Liver (tissue), 8 donors: ENCODE measurements at regions not wholly inside any gene's neighbourhood (a gene's known extent, or its start where the extent isn't known, plus 50 kb on each side); places are given as distances from the start of the nearest gene placed in this dataset.

Source experiments
- DNase-seq: peaks from one replicate; pipeline ENCODE4 v3.0.0-alpha.2; 2017; ENCODE audit warnings: low spot score
- H3K27ac ChIP-seq, 2 donors: one replicate each; pipeline ENCODE4 v1.7.0; 2013; ENCODE audit warnings: inconsistent platforms in 2 of 2, low read length in 2 of 2, control low read depth in 1 of 2, low read depth in 1 of 2, mild to moderate bottlenecking in 1 of 2
- H3K27me3 ChIP-seq, 4 donors: one replicate each; pipeline versions ENCODE4 v1.6.1 to v1.7.0; 2013; ENCODE audit warnings: low read length in 3 of 4, inconsistent platforms in 1 of 4, mild to moderate bottlenecking in 1 of 4, moderate library complexity in 1 of 4; ENCODE audit not compliant: control insufficient read depth in 4 of 4, insufficient read depth in 4 of 4
- H3K36me3 ChIP-seq, 4 donors: one replicate each; pipeline versions ENCODE4 v1.6.1 to v1.7.0; 2013; ENCODE audit warnings: low read length in 3 of 4, mild to moderate bottlenecking in 3 of 4, low read depth in 1 of 4, moderate library complexity in 1 of 4; ENCODE audit not compliant: control insufficient read depth in 4 of 4, insufficient read depth in 3 of 4
- H3K4me1 ChIP-seq, 4 donors: one replicate each; pipeline versions ENCODE4 v1.6.1 to v1.7.0; 2013; ENCODE audit warnings: low read length in 3 of 4, mild to moderate bottlenecking in 3 of 4, moderate library complexity in 1 of 4; ENCODE audit not compliant: control insufficient read depth in 4 of 4, insufficient read depth in 4 of 4
- H3K4me3 ChIP-seq, 3 donors: one replicate each; pipeline versions ENCODE4 v1.6.1 to v1.7.0; 2013; ENCODE audit warnings: low read length in 3 of 3, control low read depth in 1 of 3, low read depth in 1 of 3, mild to moderate bottlenecking in 1 of 3
- H3K9ac ChIP-seq, 2 donors: one replicate each; pipeline ENCODE4 v1.7.0; 2013; ENCODE audit warnings: low read length in 2 of 2, mild to moderate bottlenecking in 2 of 2, moderate library complexity in 2 of 2, control low read depth in 1 of 2, low read depth in 1 of 2
- H3K9me3 ChIP-seq, 4 donors: one replicate each; pipeline versions ENCODE4 v1.6.1 to v1.7.0; 2013; ENCODE audit warnings: low read length in 3 of 4; ENCODE audit not compliant: control insufficient read depth in 4 of 4
- EGR1 ChIP-seq, 2 donors: IDR thresholded peaks; 2 replicates each; pipeline ENCODE4 v1.6.1; 2016 to 2018; ENCODE audit warnings: antibody characterized with exemption in 2 of 2, low read depth in 2 of 2
- FOXA1 ChIP-seq: IDR thresholded peaks from 2 replicates; pipeline ENCODE4 v1.6.1; 2016; ENCODE audit warnings: antibody characterized with exemption
- FOXA2 ChIP-seq: IDR thresholded peaks from 2 replicates; pipeline ENCODE4 v1.6.1; 2016; ENCODE audit warnings: antibody characterized with exemption
- GABPA ChIP-seq, 2 donors: IDR thresholded peaks in 1 of 2; conservative IDR thresholded peaks in 1 of 2; 2 replicates each; pipeline ENCODE4 v1.6.1; 2016; ENCODE audit warnings: antibody characterized with exemption in 2 of 2, mild to moderate bottlenecking in 1 of 2, moderate library complexity in 1 of 2
- HNF4A ChIP-seq, 2 donors: conservative IDR thresholded peaks; 2 replicates each; pipeline ENCODE4 v1.6.1; 2016; ENCODE audit warnings: antibody characterized with exemption in 2 of 2, mild to moderate bottlenecking in 2 of 2
- JUND ChIP-seq, 2 donors: IDR thresholded peaks; 2 replicates each; pipeline ENCODE4 v1.6.1; 2016; ENCODE audit warnings: antibody characterized with exemption in 2 of 2
- NR2F2 ChIP-seq: IDR thresholded peaks from 2 replicates; pipeline ENCODE4 v1.6.1; 2016; ENCODE audit warnings: antibody characterized with exemption
- RAD21 ChIP-seq, 2 donors: IDR thresholded peaks; 2 replicates each; pipeline ENCODE4 v1.6.1; 2016; ENCODE audit warnings: antibody characterized with exemption in 2 of 2, mild to moderate bottlenecking in 2 of 2
- RXRA ChIP-seq, 2 donors: IDR thresholded peaks; 2 replicates each; pipeline ENCODE4 v1.6.1; 2017 to 2018; ENCODE audit warnings: antibody characterized with exemption in 2 of 2, mild to moderate bottlenecking in 1 of 2
- SP1 ChIP-seq: IDR thresholded peaks from 2 replicates; pipeline ENCODE4 v1.6.1; 2018; ENCODE audit warnings: antibody characterized with exemption, mild to moderate bottlenecking
- YY1 ChIP-seq: IDR thresholded peaks from 2 replicates; pipeline ENCODE4 v1.6.1; 2016; ENCODE audit warnings: antibody characterized with exemption, mild to moderate bottlenecking
- ZBTB33 ChIP-seq: IDR thresholded peaks from 2 replicates; pipeline ENCODE4 v1.6.1; 2016; ENCODE audit warnings: antibody characterized with exemption
- WGBS: extraction: QIAGEN DNeasy Blood & Tissue Kit; methylation state at CpG from one replicate; pipeline ENCODE4 v1.1.7; 2013; 5-methylcytosine and 5-hydroxymethylcytosine counted together
- TF ChIP-seq, protein P1 (sequence below): IDR thresholded peaks from 2 replicates; pipeline ENCODE4 v1.6.1; 2016; ENCODE audit warnings: antibody characterized with exemption
- TF ChIP-seq, protein P2 (sequence below): fragments of 150-350 bp; IDR thresholded peaks from 2 replicates; pipeline ENCODE4 v1.5.1; 2017; ENCODE audit warnings: improper control_type of control experiment, low read depth, low read length; ENCODE audit not compliant: missing input control
- TF ChIP-seq, protein P3 (sequence below): IDR thresholded peaks from 2 replicates; pipeline ENCODE4 v1.6.1; 2016; ENCODE audit warnings: antibody characterized with exemption
- donor health status: healthy.
- donor health status: healthy.
- donor health status: healthy.
- donor health status: healthy.
- donor health status: healthy.

DNA sequence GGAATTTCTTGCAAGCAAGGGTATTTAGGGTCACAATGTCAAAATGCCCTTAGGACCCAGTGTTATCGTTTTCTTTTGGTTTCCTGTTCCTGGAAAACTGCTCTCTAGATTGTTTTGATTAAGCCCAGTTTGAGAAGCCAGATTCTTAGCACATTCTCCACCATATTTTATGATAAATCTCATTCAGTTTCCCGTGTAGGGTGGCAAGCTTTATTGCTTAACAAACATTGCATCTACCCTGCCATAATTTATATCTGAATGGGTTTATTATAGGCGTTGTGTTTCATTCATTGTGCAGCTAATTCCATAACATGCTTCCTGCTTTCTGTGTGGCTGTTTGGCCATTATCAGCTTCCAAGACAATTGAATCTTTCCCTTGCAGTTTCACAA lies 389.1 kb upstream of the DYNLRB2 start:
- no peaks in the 10 kb centered on the region for H3K9me3 ChIP-seq
- TF ChIP-seq SP1, result no peak
- TF ChIP-seq HNF4A (conservative IDR thresholded peaks at IDR 0.05), result no peak
- peak; percentile 90 for TF ChIP-seq NR2F2
- no peak for TF ChIP-seq ZBTB33
- H3K36me3 ChIP-seq, result no peaks in the 10 kb centered on the region
- no peaks in the 10 kb centered on the region for H3K27me3 ChIP-seq
- no peak overlapping the region for H3K9ac ChIP-seq
- 46% methylated on average over 3 of the region's 3 CpGs for WGBS
- no peak for DNase-seq
- H3K27ac ChIP-seq, result no peak overlapping the region
- H3K4me3 ChIP-seq, result no peak overlapping the region
- no peaks in the 10 kb centered on the region for H3K4me1 ChIP-seq

- no peak overlapping the region for H3K27ac ChIP-seq
- no peaks in the 10 kb centered on the region for H3K9me3 ChIP-seq
- no peak overlapping the region for H3K9ac ChIP-seq
- H3K4me3 ChIP-seq, result no peak overlapping the region
- TF ChIP-seq RAD21 (IDR thresholded peaks at IDR 0.05) (peak in 1 of 2 donors; percentile 11), GABPA (IDR thresholded peaks at IDR 0.05 in 1 of 2, conservative IDR thresholded peaks at IDR 0.05 in 1 of 2) (no peak)
- no peaks in the 10 kb centered on the region for H3K27me3 ChIP-seq
- DNase-seq, result no peak
- no peaks in the 10 kb centered on the region for H3K4me1 ChIP-seq
- no peaks in the 10 kb centered on the region for H3K36me3 ChIP-seq
- WGBS, result 82% methylated on average over 3 of the region's 3 CpGs
These were observed 389.6 kb upstream of the DYNLRB2 start for GRCh38 chr16:80150978-80151721.

DNA sequence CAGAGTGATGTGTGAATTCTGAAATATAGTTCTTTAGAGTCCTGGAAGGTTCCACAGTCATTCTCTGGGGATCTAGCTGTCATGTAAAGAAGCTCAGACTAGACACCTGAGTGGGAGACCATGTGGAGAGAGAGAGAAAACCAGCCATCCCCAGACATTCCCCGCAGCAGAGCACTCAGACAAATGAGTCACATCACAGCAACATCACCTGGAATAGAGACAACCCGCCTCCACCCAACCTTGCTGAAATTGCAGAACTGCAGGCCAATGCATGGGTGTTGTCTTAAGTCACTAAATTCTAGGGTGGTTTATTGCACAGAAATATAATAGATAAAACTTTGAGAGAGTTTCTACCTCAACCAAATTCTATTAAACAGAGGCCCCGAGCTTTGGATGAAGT lies 392.0 kb upstream of the DYNLRB2 start:
- Histone ChIP-seq H3K27me3 (no peaks in the 10 kb centered on the region), H3K9me3 (no peaks in the 10 kb centered on the region), H3K4me3 (no peak overlapping the region), H3K27ac (no peak overlapping the region), H3K9ac (no peak overlapping the region), H3K36me3 (no peaks in the 10 kb centered on the region), H3K4me1 (no peaks in the 10 kb centered on the region)
- 87% methylated on average over 3 of the region's 3 CpGs for WGBS
- no peak for TF ChIP-seq JUND (IDR thresholded peaks at IDR 0.05)
- no peak for TF ChIP-seq FOXA2
- no peak for TF ChIP-seq FOXA1
- TF ChIP-seq ZBTB33, result no peak
- TF ChIP-seq YY1, result no peak
- TF ChIP-seq NR2F2, result no peak
- TF ChIP-seq SP1, result no peak
- TF ChIP-seq, protein P1, sequence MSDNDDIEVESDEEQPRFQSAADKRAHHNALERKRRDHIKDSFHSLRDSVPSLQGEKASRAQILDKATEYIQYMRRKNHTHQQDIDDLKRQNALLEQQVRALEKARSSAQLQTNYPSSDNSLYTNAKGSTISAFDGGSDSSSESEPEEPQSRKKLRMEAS, result no peak
- TF ChIP-seq HNF4A (conservative IDR thresholded peaks at IDR 0.05), result no peak
- TF ChIP-seq EGR1 (IDR thresholded peaks at IDR 0.05; ENCODE audit: low read depth in 2 of 2), result no peak
- TF ChIP-seq, protein P2, sequence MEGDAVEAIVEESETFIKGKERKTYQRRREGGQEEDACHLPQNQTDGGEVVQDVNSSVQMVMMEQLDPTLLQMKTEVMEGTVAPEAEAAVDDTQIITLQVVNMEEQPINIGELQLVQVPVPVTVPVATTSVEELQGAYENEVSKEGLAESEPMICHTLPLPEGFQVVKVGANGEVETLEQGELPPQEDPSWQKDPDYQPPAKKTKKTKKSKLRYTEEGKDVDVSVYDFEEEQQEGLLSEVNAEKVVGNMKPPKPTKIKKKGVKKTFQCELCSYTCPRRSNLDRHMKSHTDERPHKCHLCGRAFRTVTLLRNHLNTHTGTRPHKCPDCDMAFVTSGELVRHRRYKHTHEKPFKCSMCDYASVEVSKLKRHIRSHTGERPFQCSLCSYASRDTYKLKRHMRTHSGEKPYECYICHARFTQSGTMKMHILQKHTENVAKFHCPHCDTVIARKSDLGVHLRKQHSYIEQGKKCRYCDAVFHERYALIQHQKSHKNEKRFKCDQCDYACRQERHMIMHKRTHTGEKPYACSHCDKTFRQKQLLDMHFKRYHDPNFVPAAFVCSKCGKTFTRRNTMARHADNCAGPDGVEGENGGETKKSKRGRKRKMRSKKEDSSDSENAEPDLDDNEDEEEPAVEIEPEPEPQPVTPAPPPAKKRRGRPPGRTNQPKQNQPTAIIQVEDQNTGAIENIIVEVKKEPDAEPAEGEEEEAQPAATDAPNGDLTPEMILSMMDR, result no peak
- no peak for TF ChIP-seq RAD21 (IDR thresholded peaks at IDR 0.05)
- TF ChIP-seq RXRA (IDR thresholded peaks at IDR 0.05), result no peak
- TF ChIP-seq, protein P3, sequence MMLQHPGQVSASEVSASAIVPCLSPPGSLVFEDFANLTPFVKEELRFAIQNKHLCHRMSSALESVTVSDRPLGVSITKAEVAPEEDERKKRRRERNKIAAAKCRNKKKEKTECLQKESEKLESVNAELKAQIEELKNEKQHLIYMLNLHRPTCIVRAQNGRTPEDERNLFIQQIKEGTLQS, result no peak
- no peak for DNase-seq
